GM21576 (cell line): ENCODE measurements at regions not wholly inside any gene's neighbourhood (a gene's known extent, or its start where the extent isn't known, plus 50 kb on each side); places are given as distances from the start of the nearest gene placed in this dataset.
"Not testable (repeated sequence)": the region's sequence is repeated elsewhere in the genome, so short reads cannot be mapped to it uniquely, and the experiment has no call there.

Experiments
- ATAC-seq: cut with Tn5 transposase; IDR thresholded peaks from one replicate; pipeline ENCODE4 v1.9.1; 2021; ENCODE audit warnings: mild to moderate bottlenecking, moderate library complexity; ENCODE audit not compliant: unreplicated experiment

DNA sequence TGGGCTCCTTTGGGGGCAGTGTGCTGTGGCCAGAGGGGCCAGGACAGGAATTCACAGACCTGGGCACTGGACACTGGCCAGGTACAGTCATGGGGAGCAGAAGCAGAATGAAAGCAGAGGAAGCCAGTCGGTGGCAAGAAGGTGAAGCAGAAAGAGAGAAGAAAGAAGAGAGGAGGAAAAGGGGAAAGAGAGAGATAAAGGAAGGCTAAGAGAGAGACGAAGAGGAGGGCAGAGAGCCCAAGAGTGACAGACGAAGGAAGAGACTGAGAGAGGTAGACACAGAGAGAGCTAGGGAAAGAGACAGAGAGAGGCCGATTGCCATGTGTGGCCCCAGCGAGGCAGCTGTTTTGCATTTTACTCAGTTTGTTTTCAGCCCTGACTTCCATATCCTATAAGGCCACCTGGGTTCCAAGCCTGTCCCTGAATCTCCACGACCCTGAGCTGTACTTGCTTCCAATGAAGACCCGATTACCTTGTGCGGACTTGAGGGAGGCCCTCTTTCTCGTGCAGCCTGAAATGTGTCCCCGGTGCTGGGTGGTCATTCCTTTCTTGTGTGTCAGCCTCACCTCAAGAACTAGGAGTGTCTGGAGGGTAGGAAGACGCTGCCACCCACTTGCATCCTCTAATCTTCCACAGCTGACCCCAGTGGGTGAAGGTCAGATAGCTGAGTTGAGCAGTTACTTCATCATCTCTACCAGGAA lies 73.9 kb downstream of the LSM3 start:
- ATAC-seq, result no peak

DNA sequence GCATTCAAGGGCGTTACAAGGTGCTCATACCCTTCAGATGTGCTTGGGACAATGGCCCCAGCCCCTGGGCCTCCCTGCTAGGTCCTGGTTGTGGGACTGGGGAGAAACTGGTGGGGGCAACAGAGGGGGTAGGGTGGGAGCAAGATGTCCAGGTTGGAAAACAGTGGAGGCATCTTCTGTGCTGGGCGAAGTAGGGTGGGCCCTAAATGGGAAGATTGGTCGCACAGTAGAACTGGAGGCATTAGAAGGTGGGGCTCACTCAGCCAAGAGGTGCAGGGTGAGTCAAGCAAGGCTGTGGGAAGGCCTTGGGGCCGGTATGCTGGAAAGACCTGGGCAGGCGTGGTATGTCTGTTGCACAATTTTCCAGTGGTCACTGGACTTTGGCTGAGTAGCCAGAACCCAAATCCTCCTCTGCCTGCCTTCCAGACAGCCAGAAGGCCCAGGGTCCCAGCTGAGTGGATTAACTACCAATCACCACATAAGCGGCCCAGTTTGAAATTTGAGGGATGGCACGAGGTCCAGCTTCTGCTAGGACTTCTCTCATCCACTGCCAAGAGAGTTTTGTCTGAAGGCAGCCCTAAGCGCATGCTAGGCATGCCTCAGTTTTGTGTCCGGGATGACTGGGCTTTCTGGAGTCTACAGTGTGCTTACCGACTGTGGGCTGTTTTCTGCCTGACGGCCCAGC lies 74.5 kb downstream of the LSM3 start:
- no peak for ATAC-seq

GRCh38 chr3:14253707-14254382 lies 75.2 kb downstream of the LSM3 start:
- no peak for ATAC-seq

DNA sequence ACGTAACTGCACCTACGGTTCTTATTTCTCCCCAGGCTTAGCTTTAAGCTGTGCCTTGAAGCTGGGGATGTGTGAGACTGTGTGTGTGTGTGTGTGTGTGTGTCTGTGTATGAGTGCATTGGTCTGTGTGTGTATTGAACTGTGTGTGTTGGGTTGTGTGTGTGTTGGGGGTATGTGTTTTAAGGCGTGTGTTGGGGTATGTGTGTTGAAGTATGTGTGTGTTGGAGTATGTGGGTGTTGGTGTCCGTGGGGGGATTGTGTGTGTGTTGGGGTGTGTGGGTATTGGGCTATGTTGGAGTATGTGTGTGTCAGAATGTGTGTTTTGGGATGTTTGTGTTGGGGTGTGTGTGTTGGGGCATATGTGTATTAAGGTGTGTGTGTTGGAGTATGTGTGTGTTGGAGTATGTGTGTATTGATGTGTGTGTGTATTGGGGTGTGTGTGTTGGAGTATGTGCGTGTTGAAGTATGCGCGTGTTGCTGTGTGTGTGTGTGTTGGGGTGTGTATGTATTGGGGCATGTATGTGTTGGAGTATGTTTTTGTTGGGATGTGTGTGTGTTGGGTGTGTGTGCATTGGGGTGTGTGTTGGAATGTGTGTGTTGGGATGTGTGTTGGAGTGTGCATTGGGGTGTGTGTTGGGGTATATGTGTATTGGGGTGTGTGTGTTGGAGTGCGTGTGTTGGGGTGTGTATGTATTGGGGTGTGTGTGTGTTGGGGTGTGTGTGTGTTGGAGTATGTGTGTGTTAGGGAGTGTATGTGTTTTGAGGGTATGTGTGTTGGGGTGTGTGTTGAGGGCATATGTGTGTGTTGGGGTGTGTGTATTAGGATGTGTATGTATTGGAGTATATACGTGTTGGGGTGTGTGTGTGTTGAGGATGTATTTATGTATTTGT lies 76.4 kb downstream of the LSM3 start:
- ATAC-seq, result no peak

- ATAC-seq, result no peak
Measured at GRCh38 chr3:14256046-14256445, 77.4 kb downstream of the LSM3 start.

GRCh38 chr3:14256561-14257342 lies 78.1 kb downstream of the LSM3 start:
- no peak for ATAC-seq

- no peak for ATAC-seq
Measured at GRCh38 chr3:14258906-14259904, 80.6 kb downstream of the LSM3 start.

DNA sequence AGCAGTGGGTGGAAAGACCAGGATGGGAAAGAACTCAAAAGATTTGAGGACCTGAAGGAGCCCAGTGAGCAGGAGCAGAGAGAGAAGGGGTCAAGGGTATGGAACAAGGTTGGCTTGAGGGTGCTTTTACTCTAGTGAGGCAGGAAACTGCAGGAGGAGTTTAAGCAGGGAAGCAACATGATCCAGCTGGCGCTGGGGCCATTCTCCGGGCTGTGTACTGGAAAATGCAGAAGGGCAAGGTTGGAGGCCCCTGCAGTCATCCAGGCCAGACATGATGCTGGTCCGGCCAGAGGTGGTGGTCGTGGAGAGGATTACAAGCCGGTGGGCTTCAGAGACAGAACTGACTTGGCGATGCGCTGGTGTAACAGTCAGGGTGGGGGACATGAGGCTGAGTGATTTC lies 81.8 kb downstream of the LSM3 start:
- no peak for ATAC-seq

DNA sequence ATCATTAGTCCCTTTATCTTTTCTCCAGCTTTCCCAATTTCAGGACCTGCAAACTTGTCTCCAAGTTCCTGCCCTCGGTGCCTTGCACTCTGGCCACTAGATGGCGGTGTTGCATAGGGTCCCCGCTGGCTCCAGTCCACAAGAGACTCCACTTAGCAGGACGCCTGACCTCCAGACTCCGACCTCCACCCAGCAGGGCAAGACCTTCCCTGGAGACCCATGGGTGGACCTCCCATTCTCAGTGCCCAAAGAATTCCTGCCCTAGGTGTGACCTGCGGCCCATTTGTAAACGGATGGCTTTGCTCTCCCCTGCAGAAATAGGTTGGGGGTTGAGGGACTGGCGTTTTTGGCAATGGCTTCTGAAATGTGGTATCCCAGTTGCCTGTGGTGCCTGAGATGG lies 82.6 kb downstream of the LSM3 start:
- no peak for ATAC-seq

GRCh38 chr3:14262212-14262611 lies 83.6 kb downstream of the LSM3 start:
- ATAC-seq, result no peak

DNA sequence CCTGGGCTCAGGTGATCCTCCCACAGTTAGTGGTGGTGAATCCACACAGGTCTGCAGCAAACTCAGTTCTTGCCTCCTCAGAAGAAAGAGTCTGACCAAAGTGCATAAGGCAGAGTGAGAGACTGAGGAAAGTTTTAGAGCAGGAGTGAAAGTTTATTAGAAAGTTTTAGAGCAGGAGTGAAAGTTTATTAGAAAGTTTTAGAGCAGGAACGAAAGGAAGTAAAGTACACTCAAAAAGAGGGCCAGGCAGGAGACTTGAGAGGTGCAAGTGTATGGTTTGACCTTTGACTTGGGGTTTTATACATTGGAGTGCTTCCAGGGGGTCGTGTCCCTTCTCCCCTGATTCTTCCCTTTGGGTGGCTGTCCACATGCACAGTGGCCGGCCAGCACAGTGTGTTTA lies 84.2 kb downstream of the LSM3 start:
- no peak for ATAC-seq

DNA sequence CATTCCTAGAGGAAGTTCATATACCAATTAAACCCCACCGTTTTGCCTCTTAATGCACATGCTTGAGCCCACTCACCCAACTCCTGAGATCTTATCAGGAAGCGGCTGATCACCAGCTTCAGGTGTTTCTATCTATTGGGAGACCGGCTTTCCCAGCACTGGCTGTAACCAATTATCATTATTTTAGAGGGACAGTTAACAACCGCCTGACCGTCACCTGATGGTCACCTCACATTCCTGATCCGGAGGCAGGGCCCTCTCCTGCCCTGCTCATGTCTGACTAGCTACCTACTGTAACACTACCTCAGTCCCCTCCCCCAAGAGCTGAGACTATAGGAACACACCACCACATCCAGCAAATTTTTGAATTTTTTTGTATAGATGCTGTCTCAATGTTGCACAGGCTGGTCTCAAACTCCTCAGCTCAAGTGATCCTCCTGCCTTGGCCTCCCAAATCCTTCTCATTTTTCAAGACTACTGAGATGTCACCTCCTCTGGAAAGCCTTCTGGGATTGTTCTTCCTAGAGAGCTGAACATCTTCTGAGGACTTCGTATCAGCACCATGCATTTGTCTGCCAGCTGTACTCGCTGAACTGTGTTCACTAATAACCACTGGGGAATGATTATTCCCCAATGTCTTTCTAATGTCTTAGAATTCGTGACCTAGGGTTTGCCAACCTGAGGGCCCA lies 84.8 kb downstream of the LSM3 start:
- no peak for ATAC-seq

DNA sequence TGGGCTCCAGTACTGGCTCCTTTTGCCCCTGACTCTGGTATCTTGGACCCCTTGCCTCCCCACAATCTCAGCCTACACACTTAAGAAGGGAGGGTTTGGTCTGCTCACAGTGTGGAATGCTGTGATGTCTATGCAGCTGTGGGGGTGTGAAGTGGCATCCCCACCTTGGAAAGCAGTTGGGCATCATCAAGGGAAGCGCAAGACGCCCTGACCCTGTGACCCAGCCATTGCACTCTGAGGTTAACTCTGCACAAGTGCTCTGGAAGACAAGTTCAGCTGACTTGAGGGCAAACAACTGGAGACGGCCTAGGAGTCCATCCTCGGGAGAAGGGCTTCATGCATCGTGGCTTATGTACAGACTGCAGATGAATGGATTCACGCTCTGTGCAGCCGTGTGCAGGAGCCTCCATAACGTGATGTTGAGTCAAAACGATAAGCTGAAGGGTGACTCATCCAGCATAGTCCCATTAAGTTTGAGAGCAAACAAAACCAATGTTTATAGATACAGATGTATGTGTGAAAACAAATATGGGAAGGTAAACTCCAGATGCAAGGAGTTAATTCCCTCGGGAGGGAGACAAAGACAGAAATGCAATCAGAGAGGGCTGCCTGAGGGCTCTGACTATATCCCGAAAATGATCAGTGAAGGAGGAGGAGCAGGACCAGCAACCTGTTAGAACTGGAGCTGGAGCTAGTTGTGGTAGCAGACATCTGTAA lies 86.8 kb downstream of the LSM3 start:
- no peak for ATAC-seq

- ATAC-seq, result no peak
Measured at GRCh38 chr3:14266361-14266760, 87.7 kb downstream of the LSM3 start.

- no peak for ATAC-seq
Measured at GRCh38 chr3:14267976-14268375, 89.4 kb downstream of the LSM3 start.

- no peak for ATAC-seq
Measured at GRCh38 chr3:14268897-14269296, 90.3 kb downstream of the LSM3 start.

DNA sequence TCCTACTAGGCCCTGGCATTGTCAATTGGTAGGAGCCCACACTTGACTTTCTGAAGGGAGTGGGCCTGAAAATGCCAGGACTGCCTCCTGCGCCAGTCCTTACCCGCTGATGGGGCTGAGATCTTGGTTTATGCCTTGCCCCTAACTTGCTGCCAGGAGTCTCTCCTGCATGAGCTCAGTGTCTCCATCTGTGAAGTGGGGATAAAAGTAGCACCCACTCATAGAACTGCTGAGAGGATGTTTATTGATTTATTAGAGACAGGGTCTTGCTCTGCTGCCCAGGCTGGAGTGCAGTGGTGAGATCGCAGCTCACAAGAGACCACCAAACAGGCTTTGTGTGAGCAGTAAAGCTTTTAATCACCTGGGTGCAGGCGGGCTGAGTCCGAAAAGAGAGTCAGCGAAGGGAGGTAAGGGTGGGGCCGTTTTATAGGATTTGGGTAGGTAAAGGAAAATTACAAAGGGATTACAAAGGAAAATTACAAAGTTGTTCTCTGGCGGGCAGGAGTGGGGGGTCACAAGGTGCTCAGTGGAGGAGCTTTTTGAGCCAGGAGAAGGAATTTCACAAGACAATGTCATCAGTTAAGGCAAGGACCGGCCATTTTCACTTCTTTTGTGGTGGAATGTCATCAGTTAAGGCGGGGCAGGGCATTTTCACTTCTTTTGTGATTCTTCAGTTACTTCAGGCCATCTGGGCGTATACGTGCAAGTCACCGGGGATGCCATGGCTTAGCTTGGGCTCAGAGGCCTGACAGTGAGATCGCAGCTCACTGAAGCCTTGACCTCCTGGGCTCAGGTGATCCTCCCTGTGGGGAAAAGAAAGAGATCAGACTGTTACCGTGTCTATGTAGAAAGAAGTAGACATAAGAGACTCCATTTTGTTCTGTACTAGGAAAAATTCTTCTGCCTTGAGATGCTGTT lies 93.7 kb downstream of the LSM3 start:
- not testable (repeated sequence) for ATAC-seq
